Prostate gland (tissue), 2 donors: ENCODE measurements at regions not wholly inside any gene's neighbourhood (a gene's known extent, or its start where the extent isn't known, plus 50 kb on each side); places are given as distances from the start of the nearest gene placed in this dataset.
"Not testable (repeated sequence)": the region's sequence is repeated elsewhere in the genome, so short reads cannot be mapped to it uniquely, and the experiment has no call there.

ENCODE experiments used
- DNase-seq: peaks from one replicate; pipeline ENCODE4 v3.0.0-alpha.2; 2019; ENCODE audit warnings: low spot score
- H3K27ac ChIP-seq, 2 donors: fragments of 200-600 bp; sonication (generic); 2 replicates each; pipeline ENCODE4 v1.5.1; 2017 to 2019
- H3K27me3 ChIP-seq: fragments of 200-600 bp; sonication (generic); replicated peaks from 2 replicates; pipeline ENCODE4 v1.5.1; 2019; ENCODE audit not compliant: insufficient read depth
- H3K36me3 ChIP-seq, 2 donors: fragments of 200-600 bp; sonication (generic); 1 replicate in 1 of 2; 2 replicates in 1 of 2; pipeline versions ENCODE4 v1.5.1 to v1.8.1; 2017 to 2019
- H3K4me1 ChIP-seq: fragments of 200-600 bp; sonication (generic); replicated peaks from 2 replicates; pipeline ENCODE4 v1.5.1; 2019
- H3K4me3 ChIP-seq, 2 donors: fragments of 200-600 bp; sonication (generic); 2 replicates each; pipeline ENCODE4 v1.5.1; 2017 to 2019
- H3K9me3 ChIP-seq: fragments of 200-600 bp; sonication (generic); 2 replicates; pipeline ENCODE4 v1.5.1; 2017
- POLR2A ChIP-seq: fragments of 450-650 bp; IDR thresholded peaks from one replicate; pipeline ENCODE4 v1.6.1; 2016; ENCODE audit warnings: antibody characterized with exemption, mild to moderate bottlenecking
- POLR2AphosphoS5 ChIP-seq: sonication (generic); formaldehyde crosslinking; IDR thresholded peaks from one replicate; pipeline ENCODE4 v1.6.1; 2017; ENCODE audit warnings: antibody characterized with exemption
- WGBS: methylation state at CpG from one replicate; pipeline ENCODE4 v1.1.5; 2018; 5-methylcytosine and 5-hydroxymethylcytosine counted together
- intact Hi-C: fragments of 100-400 bp; cut with DNase I; formaldehyde crosslinking; loops from one replicate; pipeline ENCODE4 v1.14.2; 2022
- TF ChIP-seq, protein P1 (sequence below), 4 experiments: fragments of 200-600 bp in 2 of 4; fragments of 450-650 bp in 2 of 4; sonication (generic) in 2 of 4; IDR thresholded peaks; 1 replicate in 3 of 4; 2 replicates in 1 of 4; pipeline ENCODE4 v1.5.1; 2016 to 2019; ENCODE audit warnings: antibody characterized with exemption in 4 of 4, mild to moderate bottlenecking in 2 of 4, moderate library complexity in 2 of 4

GRCh38 chr14:105659255-105659654 lies 132.9 kb downstream of the TMEM121 start:
- H3K27me3 ChIP-seq, H3K9me3 ChIP-seq, H3K4me3 ChIP-seq, H3K27ac ChIP-seq, intact Hi-C loops, H3K4me1 ChIP-seq, DNase-seq, H3K36me3 ChIP-seq: not testable (repeated sequence)
- 71% methylated on average over 2 of the region's 2 CpGs for WGBS
- peak; percentile 35 for TF ChIP-seq POLR2AphosphoS5

GRCh38 chr14:105659935-105660527 lies 133.6 kb downstream of the TMEM121 start:
- no peak for DNase-seq
- intact Hi-C loops = no loop called here
- H3K27ac ChIP-seq = no peak overlapping the region
- TF ChIP-seq, protein P1, sequence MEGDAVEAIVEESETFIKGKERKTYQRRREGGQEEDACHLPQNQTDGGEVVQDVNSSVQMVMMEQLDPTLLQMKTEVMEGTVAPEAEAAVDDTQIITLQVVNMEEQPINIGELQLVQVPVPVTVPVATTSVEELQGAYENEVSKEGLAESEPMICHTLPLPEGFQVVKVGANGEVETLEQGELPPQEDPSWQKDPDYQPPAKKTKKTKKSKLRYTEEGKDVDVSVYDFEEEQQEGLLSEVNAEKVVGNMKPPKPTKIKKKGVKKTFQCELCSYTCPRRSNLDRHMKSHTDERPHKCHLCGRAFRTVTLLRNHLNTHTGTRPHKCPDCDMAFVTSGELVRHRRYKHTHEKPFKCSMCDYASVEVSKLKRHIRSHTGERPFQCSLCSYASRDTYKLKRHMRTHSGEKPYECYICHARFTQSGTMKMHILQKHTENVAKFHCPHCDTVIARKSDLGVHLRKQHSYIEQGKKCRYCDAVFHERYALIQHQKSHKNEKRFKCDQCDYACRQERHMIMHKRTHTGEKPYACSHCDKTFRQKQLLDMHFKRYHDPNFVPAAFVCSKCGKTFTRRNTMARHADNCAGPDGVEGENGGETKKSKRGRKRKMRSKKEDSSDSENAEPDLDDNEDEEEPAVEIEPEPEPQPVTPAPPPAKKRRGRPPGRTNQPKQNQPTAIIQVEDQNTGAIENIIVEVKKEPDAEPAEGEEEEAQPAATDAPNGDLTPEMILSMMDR (IDR thresholded peaks at IDR 0.05) = no peak
- TF ChIP-seq POLR2A = no peak
- TF ChIP-seq POLR2AphosphoS5 = no peak
- H3K36me3 ChIP-seq = no peaks in the 10 kb centered on the region
- no peak overlapping the region for H3K4me3 ChIP-seq
- H3K4me1 ChIP-seq = no peaks in the 10 kb centered on the region
- H3K9me3 ChIP-seq = no peaks in the 10 kb centered on the region
- no peaks in the 10 kb centered on the region for H3K27me3 ChIP-seq
- 95% methylated on average over 9 of the region's 9 CpGs for WGBS

- H3K36me3 ChIP-seq = no peaks in the 10 kb centered on the region
- intact Hi-C loops = no loop called here
- TF ChIP-seq POLR2AphosphoS5 (no peak), POLR2A (no peak)
- TF ChIP-seq, protein P1 (IDR thresholded peaks at IDR 0.05) = no peak
- no peak overlapping the region for H3K4me3 ChIP-seq
- no peak for DNase-seq
- H3K9me3 ChIP-seq = no peaks in the 10 kb centered on the region
- no peak overlapping the region for H3K27ac ChIP-seq
- H3K27me3 ChIP-seq = no peaks in the 10 kb centered on the region
- no peaks in the 10 kb centered on the region for H3K4me1 ChIP-seq
- WGBS = 70% methylated on average over 11 of the region's 11 CpGs
Observed at GRCh38 chr14:105660816-105661531, 134.6 kb downstream of the TMEM121 start.

GRCh38 chr14:105662043-105662442 lies 135.7 kb downstream of the TMEM121 start:
- 91% methylated on average over 11 of the region's 11 CpGs for WGBS

DNA sequence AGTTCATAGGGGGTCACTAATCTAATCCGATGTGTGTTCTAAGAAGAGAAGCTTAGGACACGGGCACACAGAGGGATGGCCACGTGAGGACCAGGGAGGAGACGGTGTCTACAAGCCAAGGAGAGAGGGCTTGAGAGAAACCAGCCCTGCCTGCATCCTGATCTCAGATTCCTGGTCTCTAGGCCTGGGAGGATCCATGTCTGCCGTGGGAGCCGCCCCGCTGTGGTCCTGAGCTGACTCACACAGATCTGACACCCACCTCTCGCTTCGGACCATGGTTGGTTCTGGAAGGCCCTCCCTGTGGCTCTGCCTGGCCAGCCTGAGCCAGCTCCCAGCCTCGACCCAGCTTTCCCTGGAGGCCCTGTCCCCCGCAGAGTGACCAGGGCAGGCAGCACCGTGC lies 136.2 kb downstream of the TMEM121 start:
- not testable (repeated sequence) for H3K27ac ChIP-seq

More at GRCh38 chr14:105662043-105662442, 135.7 kb downstream of the TMEM121 start:
- H3K27ac ChIP-seq, intact Hi-C loops, DNase-seq, H3K4me1 ChIP-seq, H3K4me3 ChIP-seq, H3K27me3 ChIP-seq, H3K9me3 ChIP-seq, H3K36me3 ChIP-seq: not testable (repeated sequence)

DNA sequence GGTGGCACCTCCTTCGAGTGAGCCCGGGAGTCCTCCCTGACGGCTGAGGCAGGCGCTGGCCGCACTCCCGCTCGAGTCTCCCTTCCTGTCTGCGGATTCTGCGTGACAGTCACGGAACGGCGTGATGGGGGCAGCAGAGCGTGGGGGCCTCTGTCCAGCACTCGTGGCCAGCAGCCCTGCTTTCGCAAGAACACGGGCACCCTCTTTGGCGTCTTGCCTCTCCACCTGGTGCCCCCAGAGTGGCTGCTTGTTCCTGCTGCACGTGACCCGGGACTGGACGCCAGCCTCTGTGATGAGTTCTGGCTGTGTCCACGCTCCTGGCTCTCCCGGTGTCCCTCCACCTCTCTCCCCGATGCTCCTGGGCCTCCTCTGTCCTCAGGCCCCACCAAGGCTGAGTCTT lies 136.9 kb downstream of the TMEM121 start:
- H3K27ac ChIP-seq, H3K4me3 ChIP-seq, H3K27me3 ChIP-seq, H3K36me3 ChIP-seq, H3K4me1 ChIP-seq, DNase-seq, H3K9me3 ChIP-seq, intact Hi-C loops: not testable (repeated sequence)
- WGBS = 54% methylated on average over 3 of the region's 23 CpGs

More for the DNA sequence above, 136.2 kb downstream of the TMEM121 start:
- H3K4me1 ChIP-seq, H3K4me3 ChIP-seq, H3K9me3 ChIP-seq, H3K36me3 ChIP-seq, H3K27me3 ChIP-seq, DNase-seq, intact Hi-C loops: not testable (repeated sequence)
- WGBS = 80% methylated on average over 6 of the region's 12 CpGs

GRCh38 chr14:105663818-105664596 lies 137.6 kb downstream of the TMEM121 start:
- H3K27me3 ChIP-seq, H3K9me3 ChIP-seq, H3K36me3 ChIP-seq, H3K4me3 ChIP-seq, intact Hi-C loops, H3K4me1 ChIP-seq: not testable (repeated sequence)
- H3K27ac ChIP-seq = peak overlapping the region in 1 of 2 donors; percentile 47
- WGBS = 55% methylated on average over 16 of the region's 27 CpGs
- DNase-seq = peak; percentile 70
